ENCODE measurements at regions not wholly inside any gene's neighbourhood (a gene's known extent, or its start where the extent isn't known, plus 50 kb on each side); places are given as distances from the start of the nearest gene placed in this dataset.

DNA sequence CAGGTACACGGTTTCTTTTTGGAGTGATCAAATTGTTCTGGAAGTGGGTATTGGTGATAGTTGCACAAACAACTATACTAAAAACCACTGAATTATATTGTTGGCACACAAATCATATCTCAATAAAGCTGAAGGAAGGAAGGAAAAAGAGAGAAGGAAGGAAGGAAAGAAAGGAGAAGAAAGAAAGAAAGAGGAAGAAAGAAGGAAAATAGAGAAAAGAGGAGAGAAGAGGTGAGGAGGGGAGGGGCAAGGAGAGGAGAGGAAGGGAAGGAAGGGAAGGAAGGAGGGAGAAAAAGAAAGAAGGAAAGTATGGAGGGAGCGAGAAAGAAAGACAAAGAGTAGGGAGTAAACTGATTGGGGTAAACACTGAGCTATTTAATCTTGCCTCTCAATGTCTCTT, 77.9 kb upstream of the TSC22D2 start:
- CTCF ChIA-PET = interaction anchor here (0.8 to 2.0 kb wide), 3 partner anchors 10 to 32 kb away, joined by 3 to 4 read pairs (median 4); no protein-coding TSS in a partner anchor
- DNase-seq (ENCODE audit: extremely low spot score) = no peak
- TF ChIP-seq, protein P1, sequence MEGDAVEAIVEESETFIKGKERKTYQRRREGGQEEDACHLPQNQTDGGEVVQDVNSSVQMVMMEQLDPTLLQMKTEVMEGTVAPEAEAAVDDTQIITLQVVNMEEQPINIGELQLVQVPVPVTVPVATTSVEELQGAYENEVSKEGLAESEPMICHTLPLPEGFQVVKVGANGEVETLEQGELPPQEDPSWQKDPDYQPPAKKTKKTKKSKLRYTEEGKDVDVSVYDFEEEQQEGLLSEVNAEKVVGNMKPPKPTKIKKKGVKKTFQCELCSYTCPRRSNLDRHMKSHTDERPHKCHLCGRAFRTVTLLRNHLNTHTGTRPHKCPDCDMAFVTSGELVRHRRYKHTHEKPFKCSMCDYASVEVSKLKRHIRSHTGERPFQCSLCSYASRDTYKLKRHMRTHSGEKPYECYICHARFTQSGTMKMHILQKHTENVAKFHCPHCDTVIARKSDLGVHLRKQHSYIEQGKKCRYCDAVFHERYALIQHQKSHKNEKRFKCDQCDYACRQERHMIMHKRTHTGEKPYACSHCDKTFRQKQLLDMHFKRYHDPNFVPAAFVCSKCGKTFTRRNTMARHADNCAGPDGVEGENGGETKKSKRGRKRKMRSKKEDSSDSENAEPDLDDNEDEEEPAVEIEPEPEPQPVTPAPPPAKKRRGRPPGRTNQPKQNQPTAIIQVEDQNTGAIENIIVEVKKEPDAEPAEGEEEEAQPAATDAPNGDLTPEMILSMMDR (IDR thresholded peaks at IDR 0.05; ENCODE audit: control extremely low read depth, extremely low read depth, low read depth, missing control alignments) = no peak
- POLR2A ChIA-PET = no interaction called here

DNA sequence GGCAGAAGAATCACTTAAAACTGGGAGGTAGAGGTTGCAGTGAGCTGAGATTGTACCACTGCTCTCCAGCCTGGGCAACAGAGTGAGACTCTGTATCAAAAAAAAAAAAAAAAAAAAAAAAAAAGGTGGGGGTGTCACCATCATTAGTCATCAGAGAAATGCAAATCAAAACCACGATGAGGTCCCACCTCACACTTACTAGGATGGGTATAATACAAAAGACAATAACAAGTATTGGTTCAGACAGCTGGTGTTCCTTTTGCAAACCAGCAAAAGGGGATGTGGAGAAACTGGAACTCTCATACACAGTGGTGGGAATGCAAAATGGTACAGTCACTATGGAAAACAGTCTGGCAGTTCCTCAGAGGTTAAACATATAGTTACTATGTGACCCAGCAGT, 78.7 kb upstream of the TSC22D2 start:
- ChIA-PET POLR2A (no interaction called here), CTCF (interaction anchor here (1.6 to 2.0 kb wide), 2 partner anchors 11 to 32 kb away, joined by 4 read pairs; no protein-coding TSS in a partner anchor)
- TF ChIP-seq, protein P1 (IDR thresholded peaks at IDR 0.05; ENCODE audit: control extremely low read depth, extremely low read depth, low read depth, missing control alignments) = no peak
- DNase-seq (ENCODE audit: extremely low spot score) = no peak

DNA sequence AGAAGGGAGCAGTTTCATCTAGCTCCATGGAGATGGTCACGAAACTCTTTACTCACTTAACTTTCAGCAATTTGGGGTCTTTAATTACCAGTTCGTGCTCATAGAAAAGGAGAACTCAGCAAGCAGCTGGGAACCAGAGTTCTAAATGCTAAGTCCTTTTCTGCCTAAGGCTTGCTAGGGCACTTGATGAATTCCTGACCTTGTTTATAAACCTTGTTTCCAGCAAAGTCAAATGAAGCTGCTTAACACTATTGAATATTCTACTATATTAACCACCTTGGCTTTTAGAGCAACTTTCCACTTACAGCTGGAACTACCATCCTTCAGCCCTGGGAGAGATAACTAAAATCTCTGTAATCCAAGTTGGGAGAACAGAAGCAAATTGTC, 79.5 kb upstream of the TSC22D2 start:
- ChIA-PET POLR2A (no interaction called here), CTCF (interaction anchor here (0.8 to 2.0 kb wide), 2 partner anchors 17 to 31 kb away, joined by 4 read pairs; no protein-coding TSS in a partner anchor)
- DNase-seq (ENCODE audit: extremely low spot score) = no peak
- TF ChIP-seq, protein P1 (IDR thresholded peaks at IDR 0.05; ENCODE audit: control extremely low read depth, extremely low read depth, low read depth, missing control alignments) = no peak

DNA sequence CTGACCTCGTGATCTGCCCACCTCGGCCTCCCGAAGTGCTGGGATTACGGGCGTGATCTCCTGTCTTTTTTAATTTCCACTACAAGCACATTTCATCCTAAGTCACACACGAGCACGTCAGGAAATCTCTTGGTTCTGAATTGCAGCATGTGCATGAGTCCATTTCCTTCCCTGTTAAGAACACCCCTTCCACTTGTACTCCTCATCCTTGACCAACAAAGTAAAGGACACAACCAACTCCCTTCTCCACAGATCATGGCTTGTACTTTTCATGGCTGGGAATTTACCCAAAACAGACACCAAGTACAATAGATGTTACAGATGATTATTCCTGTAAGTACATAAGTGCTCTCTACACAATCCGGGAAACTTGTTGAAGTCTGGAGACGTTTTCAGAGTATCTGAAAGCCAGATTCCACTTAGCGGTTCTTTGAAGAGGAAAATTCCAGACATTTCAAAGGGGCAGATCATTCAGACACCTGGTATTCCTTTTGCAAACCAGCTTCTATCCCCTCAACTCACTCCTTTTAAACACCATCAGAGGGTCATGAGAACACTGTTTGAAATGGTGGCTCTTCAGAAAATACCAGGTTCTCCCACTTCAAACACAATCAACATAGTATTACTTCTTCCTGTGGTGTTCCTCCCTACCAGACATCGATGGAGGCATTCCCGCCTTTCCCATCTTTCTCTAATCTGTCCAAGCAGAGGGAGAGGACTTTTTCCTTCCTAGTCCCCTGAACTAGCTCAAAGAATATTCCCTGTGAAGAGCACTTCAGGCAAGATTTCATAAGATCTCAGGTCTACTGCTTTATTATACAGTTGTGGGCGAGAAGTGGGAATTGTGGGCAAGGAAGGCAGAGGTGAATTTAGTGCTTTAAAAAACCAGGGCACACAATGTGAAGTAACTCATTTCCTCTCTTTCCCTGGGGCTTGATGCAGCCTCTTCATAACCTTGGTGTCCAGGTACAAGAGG, 80.1 kb upstream of the TSC22D2 start:
- ChIA-PET CTCF (interaction anchor here (0.8 to 2.0 kb wide), 2 partner anchors 16 to 30 kb away, joined by 4 read pairs; no protein-coding TSS in a partner anchor), POLR2A (no interaction called here)
- TF ChIP-seq, protein P1 (IDR thresholded peaks at IDR 0.05; ENCODE audit: control extremely low read depth, extremely low read depth, low read depth, missing control alignments) = no peak
- DNase-seq (ENCODE audit: extremely low spot score) = no peak

DNA sequence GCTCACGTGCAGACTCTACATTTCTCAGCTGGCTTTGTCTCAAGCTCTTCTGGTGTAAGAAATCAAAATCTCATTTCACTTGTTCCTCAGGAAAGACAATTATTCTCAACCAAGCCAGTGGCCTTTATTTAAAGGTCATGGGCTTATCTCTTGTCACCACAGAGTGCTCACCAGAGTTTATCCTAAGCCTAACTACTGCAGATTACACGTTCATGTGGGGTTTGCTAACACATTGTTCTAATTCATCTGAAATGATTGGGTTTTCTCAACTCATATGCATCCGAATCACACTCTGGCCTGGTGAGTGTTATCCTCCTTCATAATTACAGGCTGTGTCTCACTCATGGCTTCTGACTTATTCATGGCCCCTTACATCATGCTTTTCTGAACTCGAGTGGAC, 83.3 kb upstream of the TSC22D2 start:
- TF ChIP-seq, protein P1 (IDR thresholded peaks at IDR 0.05; ENCODE audit: control extremely low read depth, extremely low read depth, low read depth, missing control alignments) = no peak
- DNase-seq (ENCODE audit: extremely low spot score) = no peak
- ChIA-PET CTCF (interaction anchor here (0.7 to 2.5 kb wide), 4 partner anchors 8 to 28 kb away, joined by 3 to 6 read pairs (median 4); no protein-coding TSS in a partner anchor), POLR2A (no interaction called here)

DNA sequence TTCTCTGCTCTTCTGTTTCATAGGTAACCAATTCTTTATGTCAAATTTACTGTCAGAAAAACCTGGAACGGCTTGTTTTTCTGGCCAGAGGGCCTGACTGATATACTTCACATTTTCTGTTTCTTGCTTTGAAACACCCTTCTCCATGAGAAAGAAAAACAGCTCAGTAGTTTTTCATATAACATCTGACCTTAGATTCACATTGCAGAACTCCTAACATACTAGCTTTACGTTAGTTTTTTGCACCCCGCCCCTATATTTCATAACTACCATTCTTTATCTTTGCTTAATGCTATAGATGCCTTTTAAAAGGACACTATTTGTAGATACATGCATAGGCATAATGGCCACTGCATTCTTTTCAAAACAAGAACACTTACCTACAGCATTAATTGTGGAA, 83.9 kb upstream of the TSC22D2 start:
- TF ChIP-seq, protein P1 (IDR thresholded peaks at IDR 0.05; ENCODE audit: control extremely low read depth, extremely low read depth, low read depth, missing control alignments) = no peak
- DNase-seq (ENCODE audit: extremely low spot score) = no peak
- ChIA-PET POLR2A (no interaction called here), CTCF (interaction anchor here (2.2 to 2.5 kb wide), 2 partner anchors 9 to 10 kb away, joined by 5 to 6 read pairs; no protein-coding TSS in a partner anchor)
